DMS53 treated with DMSO at 0.1 percent for 48 hours (cell line): ENCODE measurements at regions not wholly inside any gene's neighbourhood (a gene's known extent, or its start where the extent isn't known, plus 50 kb on each side); places are given as distances from the start of the nearest gene placed in this dataset.

Experiments used
- DNase-seq: peaks from one replicate; lab custom pipeline; 2025; ENCODE audit not compliant: unreplicated experiment; lab: John Stamatoyannopoulos, UW

GRCh38 chr10:90975096-90975495 is 54.2 kb upstream of the ANKRD1 start:
- no peak for DNase-seq

- DNase-seq = no peak
Measured at GRCh38 chr10:90977162-90977854, 56.4 kb upstream of the ANKRD1 start.

GRCh38 chr10:90977855-90978486 is 57.1 kb upstream of the ANKRD1 start:
- DNase-seq = no peak

GRCh38 chr10:90982406-90983008 is 61.6 kb upstream of the ANKRD1 start:
- no peak for DNase-seq

- DNase-seq = no peak
Measured at GRCh38 chr10:90983914-90984549, 63.1 kb upstream of the ANKRD1 start.

- DNase-seq = no peak
Measured at GRCh38 chr10:90984898-90985297, 64.0 kb upstream of the ANKRD1 start.

GRCh38 chr10:90985321-90985933 is 64.5 kb upstream of the ANKRD1 start:
- DNase-seq = no peak

GRCh38 chr10:90986136-90986760 is 65.4 kb upstream of the ANKRD1 start:
- no peak for DNase-seq

GRCh38 chr10:90986870-90987269 is 66.0 kb upstream of the ANKRD1 start:
- DNase-seq = no peak

GRCh38 chr10:90987383-90987782 is 66.5 kb upstream of the ANKRD1 start:
- DNase-seq = no peak

GRCh38 chr10:90988024-90988423 is 67.1 kb upstream of the ANKRD1 start:
- no peak for DNase-seq

GRCh38 chr10:90988802-90989201 is 67.9 kb upstream of the ANKRD1 start:
- DNase-seq = no peak

GRCh38 chr10:90989378-90989777 is 68.5 kb upstream of the ANKRD1 start:
- no peak for DNase-seq

GRCh38 chr10:90992462-90992861 is 71.6 kb upstream of the ANKRD1 start:
- DNase-seq = no peak

GRCh38 chr10:90993340-90993739 is 72.5 kb upstream of the ANKRD1 start:
- DNase-seq = no peak

- DNase-seq = no peak
Measured at GRCh38 chr10:90997670-90998069, 76.8 kb upstream of the ANKRD1 start.

- no peak for DNase-seq
Measured at GRCh38 chr10:90998733-90999511, 78.0 kb upstream of the ANKRD1 start.

GRCh38 chr10:90999512-91000172 is 78.8 kb upstream of the ANKRD1 start:
- no peak for DNase-seq

- DNase-seq = no peak
Measured at GRCh38 chr10:91000470-91000869, 79.6 kb upstream of the ANKRD1 start.

- DNase-seq = no peak
Measured at GRCh38 chr10:91000985-91001384, 80.1 kb upstream of the ANKRD1 start.
